MCF 10A (cell line): ENCODE measurements at regions not wholly inside any gene's neighbourhood (a gene's known extent, or its start where the extent isn't known, plus 50 kb on each side); places are given as distances from the start of the nearest gene placed in this dataset.

Source experiments
- BruUV-seq: library from RNA; stranded (reverse); fragments of 400-500 nt; replicated peaks from 2 replicates; lab custom pipeline; 2021; lab: Mats Ljungman, UMichigan
- CTCF ChIA-PET: fragments of 300-600 bp; sonication (Branson Sonifier 250); formaldehyde crosslinking; extraction: SDS; loops from one replicate; lab custom pipeline; 2021; ENCODE audit warnings: antibody characterized with exemption, inconsistent platforms; lab: Yijun Ruan, JAX
- POLR2A ChIA-PET: fragments of 300-600, 350-650 bp; sonication (Branson Sonifier 250); formaldehyde crosslinking; extraction: SDS; loops from one replicate; lab custom pipeline; 2020; ENCODE audit warnings: antibody characterized with exemption, inconsistent platforms; lab: Yijun Ruan, JAX
- DNase-seq: peaks from one replicate; pipeline ENCODE4 v3.0.0-alpha.2; 2018; ENCODE audit not compliant: unreplicated experiment
- H3K27ac Mint-ChIP-seq: one replicate; pipeline ENCODE4 v1.8.0; 2022; ENCODE audit warnings: mild to moderate bottlenecking, low read depth, mixed read lengths; ENCODE audit not compliant: unreplicated experiment
- H3K27me3 Mint-ChIP-seq: one replicate; pipeline ENCODE4 v1.8.0; 2022; ENCODE audit warnings: mixed read lengths; ENCODE audit not compliant: insufficient read depth, unreplicated experiment
- H3K36me3 Mint-ChIP-seq: one replicate; pipeline ENCODE4 v1.8.0; 2022; ENCODE audit warnings: mild to moderate bottlenecking, moderate library complexity, mixed read lengths; ENCODE audit not compliant: insufficient read depth, unreplicated experiment
- H3K4me1 Mint-ChIP-seq: one replicate; pipeline ENCODE4 v1.8.0; 2022; ENCODE audit warnings: mixed read lengths; ENCODE audit not compliant: insufficient read depth, unreplicated experiment
- H3K4me3 Mint-ChIP-seq: one replicate; pipeline ENCODE4 v1.8.0; 2022; ENCODE audit warnings: mild to moderate bottlenecking, moderate library complexity, mixed read lengths; ENCODE audit not compliant: unreplicated experiment
- H3K9me3 Mint-ChIP-seq: one replicate; pipeline ENCODE4 v1.8.0; 2022; ENCODE audit warnings: mixed read lengths; ENCODE audit not compliant: unreplicated experiment
- intact Hi-C: fragments of 100-400 bp; cut with micrococcal nuclease; formaldehyde crosslinking; loops from 2 replicates; pipeline ENCODE4 v1.14.1; 2022
- TF ChIP-seq, protein P1 (sequence below): fragments of 200-600 bp; IDR thresholded peaks from one replicate; pipeline ENCODE4 v1.8.0; 2022; ENCODE audit warnings: antibody characterized with exemption, mild to moderate bottlenecking; ENCODE audit not compliant: unreplicated experiment

DNA sequence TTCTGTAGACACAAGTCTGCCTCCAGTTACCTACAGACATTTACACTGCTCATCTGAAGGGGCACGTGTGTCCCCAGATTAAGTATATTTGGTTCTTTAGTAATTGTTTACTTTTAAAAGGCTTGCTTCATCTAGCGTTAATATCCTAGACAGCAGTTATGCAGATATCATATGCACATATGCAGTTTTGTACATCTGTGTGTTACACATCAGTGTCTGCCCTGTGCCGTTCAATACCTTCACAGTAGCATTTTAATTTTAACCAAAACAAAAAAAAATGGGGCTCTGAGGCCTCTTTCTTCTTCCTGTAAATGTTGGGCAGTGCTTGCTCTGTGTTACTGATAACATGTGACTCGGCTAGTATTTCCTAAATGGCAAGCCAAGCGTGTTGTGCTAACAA is 331.4 kb upstream of the MGMT start:
- H3K9me3 Mint-ChIP-seq = peaks cover 7% of the 10 kb centered on the region
- DNase-seq = no peak
- no peak overlapping the region for H3K27ac Mint-ChIP-seq
- no peaks in the 10 kb centered on the region for H3K36me3 Mint-ChIP-seq
- H3K4me3 Mint-ChIP-seq = no peak overlapping the region
- H3K27me3 Mint-ChIP-seq = peaks cover 21% of the 10 kb centered on the region
- BruUV-seq = no TSS peak
- ChIA-PET POLR2A (no interaction called here), CTCF (no interaction called here)
- intact Hi-C loops = no loop called here
- TF ChIP-seq, protein P1, sequence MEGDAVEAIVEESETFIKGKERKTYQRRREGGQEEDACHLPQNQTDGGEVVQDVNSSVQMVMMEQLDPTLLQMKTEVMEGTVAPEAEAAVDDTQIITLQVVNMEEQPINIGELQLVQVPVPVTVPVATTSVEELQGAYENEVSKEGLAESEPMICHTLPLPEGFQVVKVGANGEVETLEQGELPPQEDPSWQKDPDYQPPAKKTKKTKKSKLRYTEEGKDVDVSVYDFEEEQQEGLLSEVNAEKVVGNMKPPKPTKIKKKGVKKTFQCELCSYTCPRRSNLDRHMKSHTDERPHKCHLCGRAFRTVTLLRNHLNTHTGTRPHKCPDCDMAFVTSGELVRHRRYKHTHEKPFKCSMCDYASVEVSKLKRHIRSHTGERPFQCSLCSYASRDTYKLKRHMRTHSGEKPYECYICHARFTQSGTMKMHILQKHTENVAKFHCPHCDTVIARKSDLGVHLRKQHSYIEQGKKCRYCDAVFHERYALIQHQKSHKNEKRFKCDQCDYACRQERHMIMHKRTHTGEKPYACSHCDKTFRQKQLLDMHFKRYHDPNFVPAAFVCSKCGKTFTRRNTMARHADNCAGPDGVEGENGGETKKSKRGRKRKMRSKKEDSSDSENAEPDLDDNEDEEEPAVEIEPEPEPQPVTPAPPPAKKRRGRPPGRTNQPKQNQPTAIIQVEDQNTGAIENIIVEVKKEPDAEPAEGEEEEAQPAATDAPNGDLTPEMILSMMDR = no peak
- no peaks in the 10 kb centered on the region for H3K4me1 Mint-ChIP-seq

DNA sequence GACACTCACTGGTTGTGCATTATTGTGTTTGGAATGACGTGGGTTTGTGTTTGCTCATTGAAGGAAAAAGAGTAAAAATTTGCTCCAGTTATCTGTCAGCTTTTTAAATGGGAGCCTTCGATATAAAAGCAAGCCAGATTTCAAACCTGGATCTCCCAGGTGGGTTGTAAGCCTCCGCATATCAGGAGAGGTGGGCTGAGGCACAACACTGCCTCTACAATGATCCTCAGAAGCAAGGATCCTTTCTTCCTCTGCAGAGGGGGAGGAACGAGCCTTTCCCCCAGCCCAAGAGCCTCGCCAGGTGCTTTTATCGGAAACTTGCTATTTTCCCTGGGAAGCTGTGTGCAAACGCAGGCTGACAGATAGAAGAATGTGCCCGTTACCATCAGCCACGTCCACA is 331.0 kb upstream of the MGMT start:
- BruUV-seq = no TSS peak
- TF ChIP-seq, protein P1 = no peak
- no peak overlapping the region for H3K4me3 Mint-ChIP-seq
- no peaks in the 10 kb centered on the region for H3K4me1 Mint-ChIP-seq
- intact Hi-C loops = no loop called here
- no peak for DNase-seq
- H3K27ac Mint-ChIP-seq = no peak overlapping the region
- POLR2A ChIA-PET = no interaction called here
- H3K36me3 Mint-ChIP-seq = no peaks in the 10 kb centered on the region
- peaks cover 7% of the 10 kb centered on the region for H3K9me3 Mint-ChIP-seq
- CTCF ChIA-PET = no interaction called here
- peaks cover 16% of the 10 kb centered on the region for H3K27me3 Mint-ChIP-seq

DNA sequence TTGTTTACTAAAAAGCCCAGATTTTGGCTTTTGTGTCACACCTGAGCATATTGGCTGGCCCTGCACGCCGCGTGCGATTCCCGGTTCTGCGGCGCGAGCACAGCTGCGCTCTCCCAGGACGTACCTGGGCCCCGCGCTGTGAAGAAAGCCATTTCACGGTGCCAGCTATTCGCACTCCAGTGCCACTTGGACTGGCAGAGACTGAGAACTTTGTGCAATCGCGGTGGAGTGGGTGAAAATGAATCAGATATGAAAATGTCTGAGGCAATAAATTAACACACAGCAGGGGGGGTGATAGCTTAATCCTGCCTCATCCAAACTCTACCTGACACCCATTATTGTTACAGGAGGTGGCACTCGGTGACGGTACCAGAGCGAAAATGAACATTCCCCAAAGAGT is 330.1 kb upstream of the MGMT start:
- DNase-seq = no peak
- Mint-ChIP-seq H3K27me3 (peaks cover 7% of the 10 kb centered on the region), H3K36me3 (no peaks in the 10 kb centered on the region), H3K4me1 (no peaks in the 10 kb centered on the region), H3K4me3 (no peak overlapping the region), H3K9me3 (peaks cover 5% of the 10 kb centered on the region), H3K27ac (no peak overlapping the region)
- CTCF ChIA-PET = interaction anchor here (0.5 to 1.0 kb wide), 2 partner anchors 10 to 200 kb away, joined by 3 read pairs; no protein-coding TSS in a partner anchor
- intact Hi-C loops = no loop called here
- TF ChIP-seq, protein P1 = no peak
- POLR2A ChIA-PET = no interaction called here
- no TSS peak for BruUV-seq

DNA sequence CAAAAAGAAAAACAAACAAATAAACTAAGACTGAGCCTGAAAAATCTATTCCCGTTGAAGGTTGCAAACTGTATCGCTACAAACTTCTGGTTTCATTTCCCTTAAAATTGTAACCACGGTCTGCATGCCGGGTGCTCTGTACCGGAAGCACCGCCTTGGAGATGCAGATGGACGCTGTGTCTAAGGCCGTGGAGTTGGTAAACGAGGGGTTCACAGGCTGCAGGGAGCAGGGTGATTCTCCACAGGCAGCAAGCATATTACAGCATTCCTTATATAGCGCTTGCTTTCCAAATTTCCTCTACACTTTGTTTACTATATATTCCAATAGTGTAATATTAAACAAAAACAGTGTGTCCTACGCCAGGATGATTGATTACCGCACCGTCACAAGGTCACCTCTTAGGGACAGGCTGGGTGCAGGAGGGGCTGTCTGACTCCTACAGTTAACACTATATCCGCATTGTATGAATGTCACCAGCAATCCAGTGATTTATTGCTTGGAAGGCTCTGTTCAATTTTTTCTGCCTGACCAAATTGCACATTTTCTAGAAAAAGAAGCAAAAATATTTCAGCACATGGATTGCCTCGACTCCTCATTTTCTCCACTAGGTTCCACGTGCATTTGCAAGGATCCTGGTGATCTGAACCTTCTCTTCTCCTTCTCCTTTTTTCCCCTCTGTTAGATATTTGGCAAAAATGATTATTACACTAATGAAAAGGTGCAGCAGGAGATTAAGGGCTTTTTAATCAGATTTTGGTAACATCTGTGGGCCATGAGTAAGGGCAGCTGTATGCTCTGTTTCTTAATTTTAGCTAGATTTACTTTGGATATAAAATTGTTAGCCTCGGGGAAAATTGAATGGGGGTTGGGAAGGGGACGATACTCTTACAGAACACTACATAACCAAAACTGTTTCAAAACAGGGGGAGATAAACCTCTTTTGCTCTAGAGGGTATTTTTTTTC is 325.8 kb upstream of the MGMT start:
- intact Hi-C loops = no loop called here
- CTCF ChIA-PET = no interaction called here
- TF ChIP-seq, protein P1 = no peak
- no peak overlapping the region for H3K27ac Mint-ChIP-seq
- H3K9me3 Mint-ChIP-seq = no peaks in the 10 kb centered on the region
- no TSS peak for BruUV-seq
- no peak for DNase-seq
- no peaks in the 10 kb centered on the region for H3K4me1 Mint-ChIP-seq
- H3K27me3 Mint-ChIP-seq = no peaks in the 10 kb centered on the region
- H3K4me3 Mint-ChIP-seq = no peak overlapping the region
- no peaks in the 10 kb centered on the region for H3K36me3 Mint-ChIP-seq
- POLR2A ChIA-PET = no interaction called here
